ENCODE measurements at regions not wholly inside any gene's neighbourhood (a gene's known extent, or its start where the extent isn't known, plus 50 kb on each side); places are given as distances from the start of the nearest gene placed in this dataset.

DNA sequence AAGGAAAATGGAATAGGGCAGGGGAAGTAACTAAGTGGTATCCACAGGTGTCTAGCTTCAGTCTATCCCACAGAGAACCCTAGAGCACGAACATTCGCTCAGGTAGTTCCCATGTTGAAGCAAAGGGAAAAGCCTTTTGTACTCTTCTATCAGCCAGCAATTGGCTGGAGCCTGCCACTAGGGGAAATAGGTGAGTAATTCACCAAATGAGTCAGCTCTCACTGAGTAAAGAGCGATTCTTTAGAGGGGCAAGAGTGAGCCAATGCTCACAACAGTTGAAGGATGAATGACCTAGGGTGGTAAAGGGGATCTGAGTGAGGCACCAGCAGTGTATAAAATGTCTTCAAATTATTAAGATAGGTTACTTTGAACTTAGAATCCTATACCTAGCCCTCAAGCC is 94.1 kb upstream of the ZNF800 start:
- H3K4me1 ChIP-seq (replicated peaks; ENCODE audit: insufficient read depth) = no peaks in the 10 kb centered on the region
- H3K4me2 ChIP-seq = no peak overlapping the region
- POLR2A ChIA-PET (ENCODE audit: unreplicated experiment) = no interaction called here
- H3K9me2 ChIP-seq (ENCODE audit: insufficient read depth) = no peaks in the 10 kb centered on the region
- no peaks in the 10 kb centered on the region for H3F3A ChIP-seq (ENCODE audit: insufficient read depth, low read depth)
- H3K9me3 ChIP-seq (ENCODE audit: insufficient read depth, low read depth) = no peaks in the 10 kb centered on the region
- CTCF ChIA-PET = no interaction called here
- H3K27me3 ChIP-seq (ENCODE audit: insufficient read depth, low read depth) = no peaks in the 10 kb centered on the region
- H2AFZ ChIP-seq = no peak overlapping the region
- no peak overlapping the region for H3K27ac ChIP-seq
- TF ChIP-seq, protein P1, sequence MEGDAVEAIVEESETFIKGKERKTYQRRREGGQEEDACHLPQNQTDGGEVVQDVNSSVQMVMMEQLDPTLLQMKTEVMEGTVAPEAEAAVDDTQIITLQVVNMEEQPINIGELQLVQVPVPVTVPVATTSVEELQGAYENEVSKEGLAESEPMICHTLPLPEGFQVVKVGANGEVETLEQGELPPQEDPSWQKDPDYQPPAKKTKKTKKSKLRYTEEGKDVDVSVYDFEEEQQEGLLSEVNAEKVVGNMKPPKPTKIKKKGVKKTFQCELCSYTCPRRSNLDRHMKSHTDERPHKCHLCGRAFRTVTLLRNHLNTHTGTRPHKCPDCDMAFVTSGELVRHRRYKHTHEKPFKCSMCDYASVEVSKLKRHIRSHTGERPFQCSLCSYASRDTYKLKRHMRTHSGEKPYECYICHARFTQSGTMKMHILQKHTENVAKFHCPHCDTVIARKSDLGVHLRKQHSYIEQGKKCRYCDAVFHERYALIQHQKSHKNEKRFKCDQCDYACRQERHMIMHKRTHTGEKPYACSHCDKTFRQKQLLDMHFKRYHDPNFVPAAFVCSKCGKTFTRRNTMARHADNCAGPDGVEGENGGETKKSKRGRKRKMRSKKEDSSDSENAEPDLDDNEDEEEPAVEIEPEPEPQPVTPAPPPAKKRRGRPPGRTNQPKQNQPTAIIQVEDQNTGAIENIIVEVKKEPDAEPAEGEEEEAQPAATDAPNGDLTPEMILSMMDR (conservative IDR thresholded peaks at IDR 0.05) = no peak
- TF ChIP-seq EZH2 (IDR thresholded peaks at IDR 0.05; ENCODE audit: low read depth) = no peak
- intact Hi-C loops (cut with micrococcal nuclease; ENCODE audit: unreplicated experiment) = no loop called here
- no TSS peak for BruUV-seq (replicated peaks)
- no peaks in the 10 kb centered on the region for H3K36me3 ChIP-seq (ENCODE audit: low read depth)
- no peak for DNase-seq
- no peaks in the 10 kb centered on the region for H4K20me1 ChIP-seq (ENCODE audit: insufficient read depth)
- no peaks in the 10 kb centered on the region for H3K79me2 ChIP-seq (ENCODE audit: low read depth)
- no peak overlapping the region for H3K4me3 ChIP-seq

DNA sequence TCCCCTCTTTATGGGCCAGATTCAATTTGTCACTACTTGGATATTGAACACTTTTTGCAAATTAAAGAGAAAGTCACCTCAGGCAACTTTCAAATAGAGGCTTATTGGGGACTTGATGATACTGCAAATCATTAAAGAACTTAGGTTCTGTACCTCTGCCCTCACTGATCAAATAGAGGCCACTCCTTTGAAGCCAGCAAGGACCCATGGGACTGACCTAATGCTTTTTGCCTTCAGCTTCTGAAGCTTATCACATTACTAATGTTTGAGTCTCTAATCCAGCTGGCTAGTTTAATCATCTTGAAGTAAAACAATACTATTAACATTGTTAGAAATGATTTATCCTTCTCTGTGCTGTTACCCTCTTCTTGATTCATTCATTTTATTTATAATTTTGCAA is 93.0 kb upstream of the ZNF800 start:
- Histone ChIP-seq H3K9me2 (ENCODE audit: insufficient read depth) (no peaks in the 10 kb centered on the region), H3K4me2 (no peak overlapping the region), H3K4me1 (replicated peaks; ENCODE audit: insufficient read depth) (no peaks in the 10 kb centered on the region), H3K27ac (no peak overlapping the region), H3K27me3 (ENCODE audit: insufficient read depth, low read depth) (0 out of 2 replicates have a peak, but pooled peaks cover 3% of the 10 kb centered on the region), H3K79me2 (ENCODE audit: low read depth) (no peaks in the 10 kb centered on the region), H3K9me3 (ENCODE audit: insufficient read depth, low read depth) (no peaks in the 10 kb centered on the region), H4K20me1 (ENCODE audit: insufficient read depth) (no peaks in the 10 kb centered on the region), H3K4me3 (no peak overlapping the region), H2AFZ (no peak overlapping the region), H3F3A (ENCODE audit: insufficient read depth, low read depth) (no peaks in the 10 kb centered on the region), H3K36me3 (ENCODE audit: low read depth) (no peaks in the 10 kb centered on the region)
- TF ChIP-seq, protein P1 (conservative IDR thresholded peaks at IDR 0.05) = no peak
- no peak for TF ChIP-seq EZH2 (IDR thresholded peaks at IDR 0.05; ENCODE audit: low read depth)
- CTCF ChIA-PET = no interaction called here
- DNase-seq = no peak
- intact Hi-C loops (cut with micrococcal nuclease; ENCODE audit: unreplicated experiment) = no loop called here
- no TSS peak for BruUV-seq (replicated peaks)
- POLR2A ChIA-PET (ENCODE audit: unreplicated experiment) = interaction anchor here (0.5 kb wide), 1 partner anchor 511 kb away, joined by 15 read pairs; no protein-coding TSS in a partner anchor

DNA sequence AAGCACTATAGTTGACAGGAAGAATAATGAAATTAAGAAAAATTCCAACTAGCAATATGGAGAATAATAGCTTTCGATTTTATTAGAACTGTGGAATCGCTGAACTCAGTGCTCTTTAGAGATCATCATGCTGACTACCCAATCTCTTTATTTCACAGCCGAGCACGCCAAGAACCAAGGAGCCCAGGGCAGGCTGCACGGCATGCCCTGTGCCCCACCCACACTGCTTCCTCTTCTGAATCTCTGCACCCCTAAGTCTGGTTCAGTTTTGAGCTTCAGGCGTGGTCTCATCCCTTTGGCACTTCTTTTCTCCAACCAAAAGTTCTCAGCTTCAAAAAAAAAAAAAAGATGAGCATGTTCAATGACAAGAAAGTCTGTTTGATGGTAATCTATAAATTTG is 92.4 kb upstream of the ZNF800 start:
- 0 out of 2 replicates have a peak, but pooled peaks cover 8% of the 10 kb centered on the region for H3K27me3 ChIP-seq (ENCODE audit: insufficient read depth, low read depth)
- no peak overlapping the region for H2AFZ ChIP-seq
- no TSS peak for BruUV-seq (replicated peaks)
- H4K20me1 ChIP-seq (ENCODE audit: insufficient read depth) = no peaks in the 10 kb centered on the region
- H3F3A ChIP-seq (ENCODE audit: insufficient read depth, low read depth) = no peaks in the 10 kb centered on the region
- DNase-seq = no peak
- TF ChIP-seq, protein P1 (conservative IDR thresholded peaks at IDR 0.05) = no peak
- no peak for TF ChIP-seq EZH2 (IDR thresholded peaks at IDR 0.05; ENCODE audit: low read depth)
- no peaks in the 10 kb centered on the region for H3K4me1 ChIP-seq (replicated peaks; ENCODE audit: insufficient read depth)
- no peaks in the 10 kb centered on the region for H3K79me2 ChIP-seq (ENCODE audit: low read depth)
- no peaks in the 10 kb centered on the region for H3K9me3 ChIP-seq (ENCODE audit: insufficient read depth, low read depth)
- CTCF ChIA-PET = no interaction called here
- H3K9me2 ChIP-seq (ENCODE audit: insufficient read depth) = no peaks in the 10 kb centered on the region
- no peak overlapping the region for H3K4me2 ChIP-seq
- no peak overlapping the region for H3K4me3 ChIP-seq
- H3K27ac ChIP-seq = no peak overlapping the region
- no peaks in the 10 kb centered on the region for H3K36me3 ChIP-seq (ENCODE audit: low read depth)
- POLR2A ChIA-PET (ENCODE audit: unreplicated experiment) = interaction anchor here (0.5 kb wide), 1 partner anchor 511 kb away, joined by 15 read pairs; no protein-coding TSS in a partner anchor
- intact Hi-C loops (cut with micrococcal nuclease; ENCODE audit: unreplicated experiment) = no loop called here

Measured in PC-9 (cell line).